Head of caudate nucleus (tissue), 42 donors: ENCODE measurements at regions not wholly inside any gene's neighbourhood (a gene's known extent, or its start where the extent isn't known, plus 50 kb on each side); places are given as distances from the start of the nearest gene placed in this dataset.
"Not testable (repeated sequence)": the region's sequence is repeated elsewhere in the genome, so short reads cannot be mapped to it uniquely, and the experiment has no call there.

Source experiments
- DNase-seq, 42 donors: peaks; one replicate each; pipeline versions ENCODE4 v3.0.0 to v3.0.0-alpha.2; 2020 to 2021; ENCODE audit warnings: mixed read lengths in 7 of 42
- intact Hi-C: fragments of 100-400 bp; cut with DNase I; formaldehyde crosslinking; loops from one replicate; pipeline ENCODE4 v1.15.0; 2022

DNA sequence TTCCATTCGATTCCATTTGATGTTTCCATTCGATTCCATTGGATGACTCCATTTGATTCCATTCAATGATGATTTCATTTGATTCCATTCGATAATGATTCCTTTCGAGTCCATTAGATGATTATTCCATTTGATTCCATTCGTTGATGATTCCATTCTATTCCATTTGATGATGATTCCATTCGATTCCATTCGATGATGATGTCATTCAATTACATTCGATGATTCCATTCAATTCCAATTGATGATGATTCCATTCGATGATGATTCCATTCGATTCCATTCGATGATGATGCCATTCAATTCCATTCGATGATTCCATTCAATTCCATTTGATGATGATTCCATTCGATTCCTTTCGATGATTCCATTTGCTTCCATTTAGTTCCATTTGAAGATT lies 635.6 kb downstream of the TP53TG3F start:
- intact Hi-C loops, DNase-seq: not testable (repeated sequence)

DNA sequence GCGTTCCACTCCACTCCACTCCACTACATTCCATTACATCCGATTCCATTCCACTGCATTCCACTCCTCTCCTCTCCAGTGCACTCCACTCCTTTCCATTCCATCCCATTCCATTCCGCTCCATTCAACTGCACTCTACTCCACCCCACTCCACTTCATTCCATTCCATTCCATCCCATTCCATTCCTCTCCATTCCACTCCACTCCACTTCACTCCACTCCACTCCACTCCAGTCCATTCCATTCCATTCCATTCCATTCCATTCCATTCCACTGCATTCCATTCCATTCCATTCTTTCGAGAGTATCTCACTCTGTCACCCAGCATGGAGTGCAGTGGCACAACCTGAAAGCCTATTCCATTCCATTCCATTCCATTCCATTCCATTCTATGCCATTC lies 637.5 kb downstream of the TP53TG3F start:
- intact Hi-C loops, result not testable (repeated sequence)

DNA sequence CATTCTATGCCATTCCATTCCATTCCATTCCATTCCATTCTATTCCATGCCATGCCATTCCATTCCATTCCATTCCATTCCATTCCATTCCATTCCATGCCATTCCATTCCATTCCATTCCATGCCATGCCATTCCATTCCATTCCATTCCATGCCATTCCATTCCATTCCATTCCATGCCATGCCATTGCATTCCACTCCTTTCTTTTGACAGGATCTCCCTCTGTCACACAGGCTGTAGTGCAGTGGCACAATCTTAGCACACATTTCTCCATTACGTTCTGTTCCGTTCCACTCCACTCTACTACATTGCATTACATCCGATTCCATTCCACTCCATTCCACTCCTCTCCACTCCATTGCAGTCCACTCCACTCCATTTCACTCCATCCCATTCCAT lies 637.9 kb downstream of the TP53TG3F start:
- intact Hi-C loops, DNase-seq: not testable (repeated sequence)

More for the DNA sequence above, 637.5 kb downstream of the TP53TG3F start:
- not testable (repeated sequence) for DNase-seq

DNA sequence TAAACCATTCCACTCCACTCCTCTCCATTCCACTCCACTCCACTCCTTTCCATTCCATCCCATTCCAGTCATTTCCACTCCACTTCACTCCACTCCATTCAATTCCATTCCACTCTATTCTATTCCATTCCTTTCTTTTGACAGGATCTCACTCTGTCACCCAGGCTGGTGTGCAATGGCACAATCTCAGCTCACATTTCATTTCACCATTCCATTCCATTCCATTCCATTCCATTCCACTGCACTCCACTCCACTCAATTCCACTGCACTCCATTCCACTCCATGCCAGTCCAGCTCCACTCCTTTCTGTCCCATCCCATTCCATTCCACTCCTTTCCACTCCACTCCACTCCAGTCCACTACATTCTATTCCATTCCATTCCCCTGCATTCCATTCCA lies 638.6 kb downstream of the TP53TG3F start:
- intact Hi-C loops, DNase-seq: not testable (repeated sequence)

DNA sequence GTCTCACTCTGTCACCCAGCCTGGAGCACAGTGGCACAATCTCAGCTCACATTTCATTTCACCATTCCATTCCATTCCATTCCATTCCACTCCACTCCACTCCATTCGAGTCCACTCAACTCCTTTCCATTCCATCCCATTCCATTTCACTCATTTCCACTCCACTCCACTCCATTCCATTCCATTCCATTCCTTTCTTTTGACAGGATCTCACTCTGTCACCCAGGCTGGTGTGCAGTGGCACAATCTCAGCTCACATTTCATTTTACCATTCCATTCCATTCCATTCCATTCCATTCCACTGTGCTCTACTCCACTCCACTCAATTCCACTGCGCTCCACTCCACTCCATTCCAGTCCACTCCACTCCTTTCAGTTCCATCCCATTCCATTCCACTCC lies 639.6 kb downstream of the TP53TG3F start:
- intact Hi-C loops, DNase-seq: not testable (repeated sequence)
